ENCODE measurements at regions not wholly inside any gene's neighbourhood (a gene's known extent, or its start where the extent isn't known, plus 50 kb on each side); places are given as distances from the start of the nearest gene placed in this dataset.

DNA sequence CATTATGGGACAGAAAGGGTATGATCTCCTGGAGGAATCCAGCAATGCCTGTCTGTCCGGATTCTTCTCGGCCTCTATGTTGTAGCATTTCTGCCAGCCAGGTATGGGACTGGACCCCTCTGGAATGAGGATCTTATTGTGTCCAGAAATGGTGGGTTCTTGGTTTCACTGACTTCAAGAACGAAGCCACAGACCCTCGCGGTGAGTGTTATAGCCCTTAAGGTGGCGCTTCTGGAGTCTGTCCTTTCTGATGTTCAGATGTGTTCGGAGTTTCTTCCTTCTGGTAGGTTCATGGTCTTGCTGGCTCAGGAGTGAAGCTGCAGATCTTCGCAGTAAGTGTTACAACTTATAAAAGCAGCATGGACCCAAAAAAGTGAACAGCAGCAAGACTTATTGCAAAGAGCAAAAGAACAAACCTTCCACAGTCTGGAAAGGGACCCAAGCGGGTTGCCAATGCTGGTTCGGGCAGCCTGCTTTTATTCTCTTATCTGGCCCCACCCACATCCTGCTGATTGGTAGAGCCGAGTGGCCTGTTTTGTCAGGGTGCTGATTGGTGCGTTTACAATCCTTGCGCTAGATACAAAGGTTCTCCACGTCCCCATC lies 62.3 kb upstream of the IER3 start:
- TF ChIP-seq, protein P1, sequence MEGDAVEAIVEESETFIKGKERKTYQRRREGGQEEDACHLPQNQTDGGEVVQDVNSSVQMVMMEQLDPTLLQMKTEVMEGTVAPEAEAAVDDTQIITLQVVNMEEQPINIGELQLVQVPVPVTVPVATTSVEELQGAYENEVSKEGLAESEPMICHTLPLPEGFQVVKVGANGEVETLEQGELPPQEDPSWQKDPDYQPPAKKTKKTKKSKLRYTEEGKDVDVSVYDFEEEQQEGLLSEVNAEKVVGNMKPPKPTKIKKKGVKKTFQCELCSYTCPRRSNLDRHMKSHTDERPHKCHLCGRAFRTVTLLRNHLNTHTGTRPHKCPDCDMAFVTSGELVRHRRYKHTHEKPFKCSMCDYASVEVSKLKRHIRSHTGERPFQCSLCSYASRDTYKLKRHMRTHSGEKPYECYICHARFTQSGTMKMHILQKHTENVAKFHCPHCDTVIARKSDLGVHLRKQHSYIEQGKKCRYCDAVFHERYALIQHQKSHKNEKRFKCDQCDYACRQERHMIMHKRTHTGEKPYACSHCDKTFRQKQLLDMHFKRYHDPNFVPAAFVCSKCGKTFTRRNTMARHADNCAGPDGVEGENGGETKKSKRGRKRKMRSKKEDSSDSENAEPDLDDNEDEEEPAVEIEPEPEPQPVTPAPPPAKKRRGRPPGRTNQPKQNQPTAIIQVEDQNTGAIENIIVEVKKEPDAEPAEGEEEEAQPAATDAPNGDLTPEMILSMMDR (conservative IDR thresholded peaks at IDR 0.05; ENCODE audit: low read depth, low read length): no peak
- H3K4me3 ChIP-seq (ENCODE audit: low read depth, low read length): no peak overlapping the region
- no peak for DNase-seq (ENCODE audit: low read depth)

DNA sequence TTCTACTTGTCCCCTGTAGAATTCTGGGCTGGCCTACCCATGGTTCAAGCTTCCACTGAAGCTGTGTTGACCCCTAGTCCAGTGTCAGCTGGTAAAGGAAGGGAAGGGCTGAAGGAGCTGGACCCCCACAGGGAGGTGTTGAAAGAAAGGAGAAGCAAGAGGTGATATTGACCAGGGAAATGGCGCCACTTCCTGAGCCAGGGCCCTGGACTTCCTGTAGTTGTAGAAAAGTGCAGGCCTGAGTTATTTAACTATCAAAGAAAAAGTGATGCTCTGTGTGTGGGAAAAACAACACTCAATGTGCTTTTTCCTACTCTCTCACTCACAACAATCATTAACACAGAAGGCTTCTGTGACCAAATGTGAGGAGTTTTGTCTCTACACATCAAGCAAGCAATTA lies 60.0 kb upstream of the IER3 start:
- TF ChIP-seq, protein P1 (conservative IDR thresholded peaks at IDR 0.05; ENCODE audit: low read depth, low read length): no peak
- no peak overlapping the region for H3K4me3 ChIP-seq (ENCODE audit: low read depth, low read length)

DNA sequence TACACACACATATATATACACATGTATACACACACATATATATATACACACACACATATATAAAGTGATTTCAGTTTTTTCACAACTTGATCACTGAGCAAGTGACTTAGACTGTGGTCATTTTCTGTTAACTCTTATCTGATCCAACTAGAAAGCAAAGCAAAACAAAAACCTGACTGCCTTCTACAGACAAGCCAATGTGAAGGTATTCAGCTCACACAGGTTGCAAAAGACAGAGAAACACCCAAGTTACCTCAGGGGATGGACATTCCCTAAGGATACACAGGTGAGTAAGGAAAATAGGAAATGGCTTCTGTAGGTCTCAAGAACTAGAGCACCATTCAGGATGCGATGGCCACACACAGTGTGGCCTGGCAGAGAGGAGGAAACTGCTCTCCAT lies 58.4 kb upstream of the IER3 start:
- DNase-seq (ENCODE audit: low read depth): no peak
- TF ChIP-seq, protein P1 (conservative IDR thresholded peaks at IDR 0.05; ENCODE audit: low read depth, low read length): no peak
- H3K4me3 ChIP-seq (ENCODE audit: low read depth, low read length): no peak overlapping the region

More for the DNA sequence above, 60.0 kb upstream of the IER3 start:
- DNase-seq (ENCODE audit: low read depth): no peak

DNA sequence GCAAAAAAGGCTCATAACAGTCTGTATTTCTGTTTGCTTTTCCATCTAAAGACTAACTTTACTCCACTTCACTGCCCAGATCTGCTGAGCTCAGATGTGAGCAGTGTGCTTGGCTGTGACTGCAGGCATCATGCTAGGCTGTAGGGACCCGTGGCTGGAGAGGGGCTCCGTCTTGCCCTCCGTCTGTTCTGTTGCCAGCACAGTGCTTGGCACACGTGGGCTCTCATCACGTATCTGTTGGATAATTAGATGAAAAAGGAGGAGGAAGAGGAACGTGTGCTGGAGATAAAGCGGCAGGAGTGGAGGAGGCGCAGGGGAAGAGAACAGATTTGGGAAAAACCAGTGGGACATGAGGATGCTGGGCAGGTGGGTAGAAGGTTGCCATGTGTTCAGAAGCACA lies 57.6 kb upstream of the IER3 start:
- H3K4me3 ChIP-seq (ENCODE audit: low read depth, low read length): no peak overlapping the region
- no peak for DNase-seq (ENCODE audit: low read depth)
- TF ChIP-seq, protein P1 (conservative IDR thresholded peaks at IDR 0.05; ENCODE audit: low read depth, low read length): no peak

DNA sequence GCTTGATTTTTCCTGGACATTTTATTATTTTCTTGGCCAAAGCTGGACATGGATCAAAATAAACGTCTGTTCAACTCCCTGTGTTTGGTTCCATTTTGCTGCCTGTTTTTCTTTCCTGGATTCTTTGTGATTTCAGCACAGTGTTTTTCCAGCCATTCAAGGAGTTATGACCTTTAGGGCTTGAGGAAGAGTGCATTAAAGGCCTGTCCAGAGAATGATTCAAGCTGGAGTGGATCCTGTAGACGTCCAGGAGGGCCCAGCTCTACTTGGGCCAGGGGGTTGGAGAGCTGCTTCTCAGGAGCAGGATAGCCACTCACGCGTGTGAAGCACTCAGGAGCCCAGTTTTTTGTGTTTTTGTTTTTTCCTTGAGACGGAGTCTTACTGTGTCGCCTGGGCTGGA lies 56.5 kb upstream of the IER3 start:
- TF ChIP-seq, protein P1 (conservative IDR thresholded peaks at IDR 0.05; ENCODE audit: low read depth, low read length): no peak
- DNase-seq (ENCODE audit: low read depth): no peak

DNA sequence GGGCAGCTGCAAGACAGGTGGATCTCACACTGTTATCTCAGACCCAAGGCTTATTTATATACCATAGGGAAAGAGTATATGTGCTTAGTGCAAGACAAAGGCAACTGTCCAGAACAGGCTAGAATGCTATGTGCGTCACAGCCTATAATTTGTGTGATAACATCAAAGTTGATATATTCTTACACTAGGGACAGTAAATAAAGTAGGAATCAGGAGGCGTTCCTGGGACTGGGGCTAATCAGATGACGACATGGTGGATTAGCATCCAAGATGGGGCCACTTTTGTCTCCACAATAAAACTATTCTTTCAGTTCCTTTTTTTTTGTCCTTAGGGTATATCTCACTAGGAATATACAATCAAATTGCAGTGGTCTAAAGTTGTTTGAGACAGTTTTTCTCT lies 54.9 kb upstream of the IER3 start:
- TF ChIP-seq, protein P1 (conservative IDR thresholded peaks at IDR 0.05; ENCODE audit: low read depth, low read length): no peak
- H3K4me3 ChIP-seq (ENCODE audit: low read depth, low read length): no peak overlapping the region
- no peak for DNase-seq (ENCODE audit: low read depth)

More for the DNA sequence above, 56.5 kb upstream of the IER3 start:
- no peak overlapping the region for H3K4me3 ChIP-seq (ENCODE audit: low read depth, low read length)

DNA sequence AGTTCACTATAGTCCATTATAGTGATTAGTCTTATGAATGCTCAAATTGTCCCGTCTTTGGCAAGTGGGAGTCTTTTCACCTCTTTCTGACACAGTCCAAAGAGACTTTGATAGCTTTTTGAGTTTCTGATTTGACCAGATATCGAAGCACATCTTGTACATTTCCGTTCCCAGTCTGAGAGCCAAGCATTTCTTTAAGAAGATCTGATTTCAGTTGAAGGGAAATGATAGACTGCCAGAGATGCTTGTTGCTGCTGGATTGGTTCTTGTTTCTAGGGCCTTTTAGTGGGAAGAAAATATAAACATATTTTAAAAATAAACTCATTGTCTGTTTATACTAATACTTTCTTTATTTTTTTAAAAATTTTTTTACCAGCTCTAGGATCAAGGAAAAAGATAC lies 54.1 kb upstream of the IER3 start:
- TF ChIP-seq, protein P1 (conservative IDR thresholded peaks at IDR 0.05; ENCODE audit: low read depth, low read length): no peak
- no peak for DNase-seq (ENCODE audit: low read depth)
- no peak overlapping the region for H3K4me3 ChIP-seq (ENCODE audit: low read depth, low read length)
